Natural killer cell (primary cell): ENCODE measurements at regions not wholly inside any gene's neighbourhood (a gene's known extent, or its start where the extent isn't known, plus 50 kb on each side); places are given as distances from the start of the nearest gene placed in this dataset.

Source experiments
- ATAC-seq, 3 donors: fragments of 150-1000 bp in 2 of 3; fragments of 200-7000 bp in 1 of 3; cut with Tn5 transposase; 1 replicate in 1 of 3; 2 replicates in 2 of 3; pipeline ENCODE4 v1.10.0; 2021; ENCODE audit warnings: mild to moderate bottlenecking in 2 of 3, moderate library complexity in 2 of 3
- DNase-seq, 2 donors: peaks; one replicate each; pipeline versions ENCODE4 v3.0.0 to v3.0.0-alpha.2; 2013 to 2021; ENCODE audit warnings: mixed read lengths in 1 of 2
- H3K27ac ChIP-seq: one replicate; pipeline ENCODE4 v1.5.1; 2013; ENCODE audit warnings: mild to moderate bottlenecking, low read length
- H3K27me3 ChIP-seq: one replicate; pipeline ENCODE4 v1.6.1; 2013; ENCODE audit warnings: low read length; ENCODE audit not compliant: control insufficient read depth, insufficient read depth
- H3K36me3 ChIP-seq: one replicate; pipeline ENCODE4 v1.6.1; 2013; ENCODE audit warnings: low read length; ENCODE audit not compliant: control insufficient read depth, insufficient read depth
- H3K4me1 ChIP-seq: one replicate; pipeline ENCODE4 v1.6.1; 2013; ENCODE audit warnings: low read length; ENCODE audit not compliant: control insufficient read depth, insufficient read depth
- H3K4me3 ChIP-seq: one replicate; pipeline ENCODE4 v1.5.1; 2013; ENCODE audit warnings: low read length
- H3K9me3 ChIP-seq: one replicate; pipeline ENCODE4 v1.6.1; 2013; ENCODE audit warnings: low read length; ENCODE audit not compliant: control insufficient read depth, insufficient read depth
- H3K27ac Mint-ChIP-seq, 2 donors: one replicate each; pipeline ENCODE4 v1.8.0; 2022; ENCODE audit warnings: mild to moderate bottlenecking in 2 of 2, mixed read lengths in 2 of 2, moderate library complexity in 1 of 2
- H3K27me3 Mint-ChIP-seq, 2 donors: one replicate each; pipeline ENCODE4 v1.8.0; 2022; ENCODE audit warnings: low read depth in 2 of 2, mixed read lengths in 2 of 2
- H3K36me3 Mint-ChIP-seq: one replicate; pipeline ENCODE4 v1.8.0; 2022; ENCODE audit warnings: mixed read lengths
- H3K4me1 Mint-ChIP-seq, 2 donors: one replicate each; pipeline ENCODE4 v1.8.0; 2022; ENCODE audit warnings: mixed read lengths in 2 of 2
- H3K4me3 Mint-ChIP-seq: one replicate; pipeline ENCODE4 v1.8.0; 2022; ENCODE audit warnings: mild to moderate bottlenecking, moderate library complexity, mixed read lengths
- H3K9me3 Mint-ChIP-seq, 2 donors: one replicate each; pipeline ENCODE4 v1.8.0; 2022; ENCODE audit warnings: mixed read lengths in 2 of 2
- CTCF ChIP-seq: fragments of 200-600 bp; IDR thresholded peaks from one replicate; pipeline ENCODE4 v1.8.0; 2022; ENCODE audit warnings: antibody characterized with exemption
- WGBS: methylation state at CpG from one replicate; pipeline ENCODE4 v1.1.7; 2013; ENCODE audit warnings: missing lambda C conversion rate; ENCODE audit not compliant: insufficient coverage; 5-methylcytosine and 5-hydroxymethylcytosine counted together
- intact Hi-C: fragments of 100-400 bp; cut with micrococcal nuclease; formaldehyde crosslinking; loops from one replicate; pipeline ENCODE4 v1.14.2; 2022

- no peaks in the 10 kb centered on the region for H3K9me3 ChIP-seq
- H3K27me3 ChIP-seq: no peaks in the 10 kb centered on the region
- Mint-ChIP-seq H3K4me1 (no peaks in the 10 kb centered on the region), H3K27me3 (peaks cover 21 to 24% of the 10 kb centered on the region in 2 donors), H3K36me3 (no peaks in the 10 kb centered on the region), H3K4me3 (no peak overlapping the region), H3K27ac (no peak overlapping the region), H3K9me3 (no peaks in the 10 kb centered on the region)
- ATAC-seq (no peak), DNase-seq (no peak)
- intact Hi-C loops: no loop called here
- WGBS: 87% methylated on average over 19 of the region's 22 CpGs
- no peak overlapping the region for H3K27ac ChIP-seq
- TF ChIP-seq CTCF: no peak
- H3K4me3 ChIP-seq: no peak overlapping the region
- no peaks in the 10 kb centered on the region for H3K4me1 ChIP-seq
- no peaks in the 10 kb centered on the region for H3K36me3 ChIP-seq
Measured at GRCh38 chr10:2836921-2837662, 230.3 kb upstream of the PFKP start.

GRCh38 chr10:2834214-2834613 is 233.1 kb upstream of the PFKP start:
- Mint-ChIP-seq H3K9me3 (no peaks in the 10 kb centered on the region), H3K27ac (no peak overlapping the region), H3K36me3 (no peaks in the 10 kb centered on the region), H3K4me1 (no peaks in the 10 kb centered on the region), H3K4me3 (no peak overlapping the region), H3K27me3 (peaks cover 17 to 18% of the 10 kb centered on the region in 2 donors)
- ATAC-seq (no peak), DNase-seq (no peak)
- WGBS: 100% methylated on average over 2 of the region's 2 CpGs
- Histone ChIP-seq H3K4me1 (no peaks in the 10 kb centered on the region), H3K9me3 (no peaks in the 10 kb centered on the region), H3K4me3 (no peak overlapping the region), H3K27ac (no peak overlapping the region), H3K27me3 (no peaks in the 10 kb centered on the region), H3K36me3 (no peaks in the 10 kb centered on the region)
- intact Hi-C loops: no loop called here
- TF ChIP-seq CTCF: no peak

GRCh38 chr10:2831509-2831908 is 235.8 kb upstream of the PFKP start:
- H3K4me3 Mint-ChIP-seq: no peak overlapping the region
- Histone ChIP-seq H3K4me1 (no peaks in the 10 kb centered on the region), H3K36me3 (no peaks in the 10 kb centered on the region), H3K9me3 (no peaks in the 10 kb centered on the region), H3K4me3 (no peak overlapping the region), H3K27me3 (no peaks in the 10 kb centered on the region), H3K27ac (no peak overlapping the region)
- no peaks in the 10 kb centered on the region for H3K36me3 Mint-ChIP-seq
- no peaks in the 10 kb centered on the region for H3K4me1 Mint-ChIP-seq
- DNase-seq: no peak
- no peak for TF ChIP-seq CTCF
- 75% methylated on average over 7 of the region's 7 CpGs for WGBS
- peaks cover 12 to 17% of the 10 kb centered on the region in 2 donors for H3K27me3 Mint-ChIP-seq
- H3K27ac Mint-ChIP-seq: no peak overlapping the region
- no peaks in the 10 kb centered on the region for H3K9me3 Mint-ChIP-seq
- intact Hi-C loops: no loop called here
- no peak for ATAC-seq

- no peak overlapping the region for H3K27ac ChIP-seq
- no peaks in the 10 kb centered on the region for H3K9me3 Mint-ChIP-seq
- WGBS: 86% methylated on average over 14 of the region's 14 CpGs
Measured at GRCh38 chr10:2828741-2829140, 238.6 kb upstream of the PFKP start.

More at GRCh38 chr10:2828741-2829140, 238.6 kb upstream of the PFKP start:
- no peak for TF ChIP-seq CTCF
- Histone ChIP-seq H3K4me3 (no peak overlapping the region), H3K9me3 (no peaks in the 10 kb centered on the region), H3K4me1 (no peaks in the 10 kb centered on the region), H3K36me3 (no peaks in the 10 kb centered on the region), H3K27me3 (no peaks in the 10 kb centered on the region)
- Mint-ChIP-seq H3K4me1 (no peaks in the 10 kb centered on the region), H3K27ac (no peak overlapping the region), H3K36me3 (no peaks in the 10 kb centered on the region), H3K27me3 (peaks cover 6 to 17% of the 10 kb centered on the region in 2 donors), H3K4me3 (no peak overlapping the region)
- ATAC-seq (no peak), DNase-seq (no peak)
- intact Hi-C loops: no loop called here
